Pancreas (tissue), 10 donors: ENCODE measurements at regions not wholly inside any gene's neighbourhood (a gene's known extent, or its start where the extent isn't known, plus 50 kb on each side); places are given as distances from the start of the nearest gene placed in this dataset.

Source experiments
- ATAC-seq, 4 donors: fragments of 200-7000 bp; cut with Tn5 transposase; one replicate each; pipeline versions ENCODE4 v1.8.0 to v1.9.1; 2020; ENCODE audit warnings: mild to moderate bottlenecking in 4 of 4, moderate library complexity in 4 of 4
- DNase-seq, 6 donors: peaks; one replicate each; pipeline ENCODE4 v3.0.0-alpha.2; 2020
- FAIRE-seq: peaks from 2 replicates; lab custom pipeline; 2012; peaks lifted over from hg19 to GRCh38; lab: Jason Lieb, UNC
- H3K27ac ChIP-seq, 4 donors: fragments of 200-600 bp; sonication (generic); 1 replicate in 3 of 4; 2 replicates in 1 of 4; pipeline versions ENCODE4 v1.5.0 to v1.8.0; 2020
- H3K27me3 ChIP-seq, 4 donors: fragments of 200-600 bp; one replicate each; pipeline ENCODE4 v1.8.0; 2021
- H3K36me3 ChIP-seq, 3 donors: fragments of 200-600 bp; sonication (generic) in 1 of 3; one replicate each; pipeline versions ENCODE4 v1.5.0 to v1.8.0; 2020 to 2021
- H3K4me1 ChIP-seq, 3 donors: fragments of 200-600 bp; one replicate each; pipeline ENCODE4 v1.8.0; 2021
- H3K4me3 ChIP-seq, 4 donors: fragments of 200-600 bp; sonication (generic) in 2 of 4; one replicate each; pipeline versions ENCODE4 v1.5.0 to v1.8.0; 2020 to 2021
- H3K9me3 ChIP-seq, 4 donors: fragments of 200-600 bp; one replicate each; pipeline ENCODE4 v1.8.0; 2021
- WGBS, 2 donors: extraction: QIAGEN DNeasy Blood & Tissue Kit; methylation state at CpG; one replicate each; pipeline ENCODE4 v1.1.7; 2013; 5-methylcytosine and 5-hydroxymethylcytosine counted together
- intact Hi-C, 3 donors: fragments of 100-400 bp; cut with DNase I; formaldehyde crosslinking; loops; one replicate each; pipeline versions ENCODE4 v1.11.1 to v1.14.2; 2022
- TF ChIP-seq, protein P1 (sequence below), 4 donors: fragments of 200-600 bp; sonication (generic) in 3 of 4; IDR thresholded peaks; one replicate each; pipeline versions ENCODE4 v1.5.0 to v1.8.0; 2021; ENCODE audit warnings: antibody characterized with exemption in 4 of 4
- donor health status: healthy with polysubstance abuse.
- donor health status: DM: no; HTN: no; CAD: no; lungs with moderate emphysema.
- donor health status: DM: no; HTN: no; CAD: no.
- donor health status: control.
- donor health status: control.
- donor health status: Bipolar disorder and iron deficiency.
- donor health status: DM: yes; HTN: yes; CAD: no.
- donor health status: DM: no; HTN: no; CAD: no.
- donor health status: DM: no; HTN: no; CAD: no.
- donor health status: DM: yes; HTN: yes; CAD: no.

DNA sequence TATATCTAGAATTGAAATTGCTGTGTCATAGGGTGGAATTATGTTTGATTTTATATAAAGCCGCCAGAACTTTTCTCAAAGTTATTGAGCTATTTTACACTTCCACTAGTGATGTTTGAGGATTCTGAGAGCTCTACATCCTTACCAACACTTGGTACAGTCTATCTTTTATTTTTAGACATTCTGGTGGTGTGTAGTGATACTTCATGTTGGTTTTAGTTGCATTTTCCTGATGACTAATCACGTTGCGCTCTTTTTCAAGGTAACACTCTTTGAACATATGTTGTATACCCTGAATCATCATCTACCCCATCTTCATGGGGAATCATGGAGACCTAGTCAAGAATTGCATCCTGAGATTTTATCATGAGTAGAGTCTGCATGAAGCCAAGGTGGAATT lies 141.7 kb downstream of the NXNL2 start:
- Histone ChIP-seq H3K4me1 (no peaks in the 10 kb centered on the region), H3K27me3 (no peaks in the 10 kb centered on the region), H3K27ac (no peak overlapping the region), H3K9me3 (no peaks in the 10 kb centered on the region), H3K36me3 (no peaks in the 10 kb centered on the region), H3K4me3 (no peak overlapping the region)
- no peak for ATAC-seq
- intact Hi-C loops = no loop called here
- FAIRE-seq = no peak
- TF ChIP-seq, protein P1, sequence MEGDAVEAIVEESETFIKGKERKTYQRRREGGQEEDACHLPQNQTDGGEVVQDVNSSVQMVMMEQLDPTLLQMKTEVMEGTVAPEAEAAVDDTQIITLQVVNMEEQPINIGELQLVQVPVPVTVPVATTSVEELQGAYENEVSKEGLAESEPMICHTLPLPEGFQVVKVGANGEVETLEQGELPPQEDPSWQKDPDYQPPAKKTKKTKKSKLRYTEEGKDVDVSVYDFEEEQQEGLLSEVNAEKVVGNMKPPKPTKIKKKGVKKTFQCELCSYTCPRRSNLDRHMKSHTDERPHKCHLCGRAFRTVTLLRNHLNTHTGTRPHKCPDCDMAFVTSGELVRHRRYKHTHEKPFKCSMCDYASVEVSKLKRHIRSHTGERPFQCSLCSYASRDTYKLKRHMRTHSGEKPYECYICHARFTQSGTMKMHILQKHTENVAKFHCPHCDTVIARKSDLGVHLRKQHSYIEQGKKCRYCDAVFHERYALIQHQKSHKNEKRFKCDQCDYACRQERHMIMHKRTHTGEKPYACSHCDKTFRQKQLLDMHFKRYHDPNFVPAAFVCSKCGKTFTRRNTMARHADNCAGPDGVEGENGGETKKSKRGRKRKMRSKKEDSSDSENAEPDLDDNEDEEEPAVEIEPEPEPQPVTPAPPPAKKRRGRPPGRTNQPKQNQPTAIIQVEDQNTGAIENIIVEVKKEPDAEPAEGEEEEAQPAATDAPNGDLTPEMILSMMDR (IDR thresholded peaks at IDR 0.05) = no peak
- no peak for DNase-seq
- 74 to 83% methylated on average over 3 of the region's 3 CpGs for WGBS, 2 donors

DNA sequence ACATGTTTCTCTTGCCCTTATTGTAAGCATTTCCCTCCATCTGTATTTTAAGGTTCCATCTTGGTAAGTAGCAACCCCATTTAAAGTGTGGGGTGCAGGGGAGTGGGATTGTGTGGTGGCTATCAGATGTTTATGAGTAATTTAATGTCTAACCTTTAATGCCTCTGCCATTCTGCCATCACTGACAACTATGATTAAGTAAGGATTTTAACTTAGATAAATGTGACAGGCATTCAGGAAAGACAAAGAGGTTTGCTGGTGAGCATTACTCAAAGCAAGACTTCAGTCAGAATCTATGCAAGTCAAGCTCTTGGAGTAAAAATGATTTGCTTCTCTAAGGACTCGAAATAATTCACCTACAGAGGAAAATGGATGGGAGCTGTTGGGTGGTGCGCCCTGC lies 143.0 kb downstream of the NXNL2 start:
- TF ChIP-seq, protein P1 (IDR thresholded peaks at IDR 0.05) = no peak
- FAIRE-seq (no peak), DNase-seq (no peak), ATAC-seq (no peak)
- H3K27ac ChIP-seq = no peak overlapping the region
- H3K9me3 ChIP-seq = no peaks in the 10 kb centered on the region
- no peak overlapping the region for H3K4me3 ChIP-seq
- 75 to 77% methylated on average over 2 of the region's 2 CpGs for WGBS, 2 donors
- intact Hi-C loops = no loop called here
- no peaks in the 10 kb centered on the region for H3K36me3 ChIP-seq
- H3K4me1 ChIP-seq = no peaks in the 10 kb centered on the region
- H3K27me3 ChIP-seq = no peaks in the 10 kb centered on the region

DNA sequence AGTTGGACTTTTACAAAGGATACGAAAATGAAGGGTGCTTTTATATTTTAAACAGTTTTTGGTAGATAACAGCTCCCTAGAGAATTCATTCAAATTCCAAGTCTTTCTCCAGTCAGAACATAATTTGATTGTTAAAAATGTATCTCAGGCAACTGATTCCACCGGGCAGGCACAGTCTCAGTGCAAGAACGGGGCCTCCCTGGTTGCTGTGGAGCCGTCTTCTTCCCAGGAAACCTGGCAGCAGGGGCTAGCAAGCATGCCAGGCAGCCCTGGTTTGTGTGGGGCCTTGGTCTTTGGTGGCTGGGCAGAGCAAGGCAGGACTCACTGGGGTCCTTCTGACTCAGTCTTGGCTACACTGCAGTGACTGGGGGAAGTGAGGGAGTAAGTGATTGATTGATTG lies 143.5 kb downstream of the NXNL2 start:
- 83 to 86% methylated on average over 4 of the region's 4 CpGs for whole genome bisulfite sequencing, 2 donors
- TF ChIP-seq, protein P1 (IDR thresholded peaks at IDR 0.05) = no peak
- intact Hi-C loops = no loop called here
- H3K4me3 ChIP-seq = no peak overlapping the region
- DNase-seq (no peak), ATAC-seq (no peak), FAIRE-seq (no peak)
- H3K4me1 ChIP-seq = no peaks in the 10 kb centered on the region
- no peaks in the 10 kb centered on the region for H3K9me3 ChIP-seq
- no peak overlapping the region for H3K27ac ChIP-seq
- H3K36me3 ChIP-seq = no peaks in the 10 kb centered on the region
- no peaks in the 10 kb centered on the region for H3K27me3 ChIP-seq

DNA sequence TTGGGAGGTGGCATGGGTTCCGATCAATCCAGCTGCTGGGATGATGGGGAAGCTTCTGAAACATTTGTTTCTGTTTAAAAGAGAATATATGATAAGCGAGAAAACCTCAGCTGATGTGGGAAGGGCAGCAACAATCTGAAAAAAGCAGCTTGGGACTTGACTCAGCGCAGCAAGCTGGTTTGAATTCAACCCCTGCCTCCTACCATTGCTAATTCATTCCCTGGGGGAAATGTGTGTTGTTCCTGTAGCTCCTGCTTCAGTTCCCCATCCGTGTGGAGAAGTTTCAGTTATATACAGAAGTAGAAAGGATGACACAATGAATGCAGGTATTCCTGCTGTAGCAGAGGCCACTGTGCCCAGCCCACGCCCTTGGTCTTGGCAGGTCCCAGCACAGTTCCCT lies 145.1 kb downstream of the NXNL2 start:
- no peaks in the 10 kb centered on the region for H3K27me3 ChIP-seq
- ATAC-seq = no peak
- H3K36me3 ChIP-seq = no peaks in the 10 kb centered on the region
- TF ChIP-seq, protein P1 (IDR thresholded peaks at IDR 0.05) = no peak
- DNase-seq = no peak
- no peak for FAIRE-seq
- no peaks in the 10 kb centered on the region for H3K9me3 ChIP-seq
- H3K27ac ChIP-seq = no peak overlapping the region
- intact Hi-C loops = no loop called here
- no peak overlapping the region for H3K4me3 ChIP-seq
- H3K4me1 ChIP-seq = no peaks in the 10 kb centered on the region
- WGBS, 2 donors = 77 to 79% methylated on average over 5 of the region's 5 CpGs

DNA sequence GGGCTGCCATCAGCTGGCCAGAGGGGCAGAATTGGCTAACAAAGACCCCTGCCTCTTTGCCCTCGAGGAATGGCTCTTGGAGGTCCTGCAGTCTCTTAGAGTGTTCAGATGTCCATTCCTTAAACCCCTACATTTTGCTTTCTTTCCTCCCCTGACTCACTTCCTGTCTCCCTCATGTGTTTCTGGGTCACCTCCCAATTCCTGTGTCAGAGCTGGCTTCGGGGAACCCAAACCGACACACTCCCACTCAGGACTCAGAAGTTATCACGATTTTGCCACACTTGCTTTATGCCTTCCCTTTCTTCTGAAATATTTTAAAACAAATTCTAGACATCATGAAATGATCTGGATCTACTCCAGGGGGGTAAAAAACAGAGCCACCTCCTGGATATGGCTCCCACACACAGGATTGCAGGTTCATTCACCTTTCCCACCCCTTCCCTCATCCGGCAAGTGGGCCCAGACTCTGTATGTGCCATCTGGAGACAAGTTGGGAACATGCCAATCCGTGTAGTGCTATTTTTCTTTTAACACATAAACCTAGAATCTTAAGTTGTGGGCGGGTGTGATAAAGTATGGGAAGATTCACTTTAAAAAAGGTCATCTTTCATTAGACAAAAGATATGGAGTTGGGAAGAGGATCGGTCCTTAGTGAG lies 145.7 kb downstream of the NXNL2 start:
- FAIRE-seq (no peak), ATAC-seq (no peak), DNase-seq (no peak)
- Histone ChIP-seq H3K4me1 (no peaks in the 10 kb centered on the region), H3K9me3 (no peaks in the 10 kb centered on the region), H3K27ac (no peak overlapping the region), H3K27me3 (no peaks in the 10 kb centered on the region), H3K36me3 (no peaks in the 10 kb centered on the region), H3K4me3 (no peak overlapping the region)
- intact Hi-C loops = no loop called here
- WGBS, 2 donors = 79 to 81% methylated on average over 8 of the region's 8 CpGs
- TF ChIP-seq, protein P1 (IDR thresholded peaks at IDR 0.05) = no peak
